AG09319 (cell line): ENCODE measurements at regions not wholly inside any gene's neighbourhood (a gene's known extent, or its start where the extent isn't known, plus 50 kb on each side); places are given as distances from the start of the nearest gene placed in this dataset.

Source experiments
- DNase-seq: peaks from one replicate; pipeline ENCODE4 v3.0.0-alpha.2; 2010; ENCODE audit warnings: low read depth; ENCODE audit errors: extremely low read depth
- TF ChIP-seq, protein P1 (sequence below): IDR thresholded peaks from 2 replicates; pipeline ENCODE4 v1.5.1; 2011; ENCODE audit warnings: low read depth, mild to moderate bottlenecking, inconsistent platforms, low read length, moderate library complexity

DNA sequence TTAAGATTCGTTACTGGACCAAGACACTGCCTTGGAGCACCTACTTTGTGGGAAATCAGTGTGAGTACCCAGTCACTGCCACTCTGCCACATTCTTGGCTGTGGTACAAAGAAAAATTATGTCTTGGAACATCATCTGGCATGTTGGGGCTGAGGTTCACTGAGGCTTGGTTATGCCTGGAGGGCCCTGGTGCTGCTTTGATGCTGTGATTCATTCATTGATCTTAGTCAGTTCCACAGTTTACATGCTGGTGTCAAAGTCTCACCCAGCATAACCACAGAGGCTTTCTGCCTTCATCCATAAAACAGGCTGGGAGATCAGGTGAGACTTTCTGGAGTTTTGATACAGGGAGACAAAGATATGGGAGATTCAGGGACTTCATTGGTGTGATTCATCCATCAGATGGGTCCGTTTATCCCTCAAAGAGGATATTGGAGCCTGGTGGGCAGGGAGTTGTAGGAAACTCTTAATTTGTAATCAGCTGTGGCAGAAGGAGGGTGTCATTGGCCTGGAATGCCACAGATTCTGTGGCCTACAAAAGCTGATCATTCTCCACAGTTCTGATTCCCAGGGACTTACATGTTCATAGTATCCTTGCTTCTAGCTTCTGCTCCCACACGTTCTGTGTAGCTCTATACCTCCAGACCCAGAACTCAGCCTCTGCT, 322.5 kb downstream of the PMP22 start:
- TF ChIP-seq, protein P1, sequence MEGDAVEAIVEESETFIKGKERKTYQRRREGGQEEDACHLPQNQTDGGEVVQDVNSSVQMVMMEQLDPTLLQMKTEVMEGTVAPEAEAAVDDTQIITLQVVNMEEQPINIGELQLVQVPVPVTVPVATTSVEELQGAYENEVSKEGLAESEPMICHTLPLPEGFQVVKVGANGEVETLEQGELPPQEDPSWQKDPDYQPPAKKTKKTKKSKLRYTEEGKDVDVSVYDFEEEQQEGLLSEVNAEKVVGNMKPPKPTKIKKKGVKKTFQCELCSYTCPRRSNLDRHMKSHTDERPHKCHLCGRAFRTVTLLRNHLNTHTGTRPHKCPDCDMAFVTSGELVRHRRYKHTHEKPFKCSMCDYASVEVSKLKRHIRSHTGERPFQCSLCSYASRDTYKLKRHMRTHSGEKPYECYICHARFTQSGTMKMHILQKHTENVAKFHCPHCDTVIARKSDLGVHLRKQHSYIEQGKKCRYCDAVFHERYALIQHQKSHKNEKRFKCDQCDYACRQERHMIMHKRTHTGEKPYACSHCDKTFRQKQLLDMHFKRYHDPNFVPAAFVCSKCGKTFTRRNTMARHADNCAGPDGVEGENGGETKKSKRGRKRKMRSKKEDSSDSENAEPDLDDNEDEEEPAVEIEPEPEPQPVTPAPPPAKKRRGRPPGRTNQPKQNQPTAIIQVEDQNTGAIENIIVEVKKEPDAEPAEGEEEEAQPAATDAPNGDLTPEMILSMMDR: no peak
- DNase-seq: no peak

DNA sequence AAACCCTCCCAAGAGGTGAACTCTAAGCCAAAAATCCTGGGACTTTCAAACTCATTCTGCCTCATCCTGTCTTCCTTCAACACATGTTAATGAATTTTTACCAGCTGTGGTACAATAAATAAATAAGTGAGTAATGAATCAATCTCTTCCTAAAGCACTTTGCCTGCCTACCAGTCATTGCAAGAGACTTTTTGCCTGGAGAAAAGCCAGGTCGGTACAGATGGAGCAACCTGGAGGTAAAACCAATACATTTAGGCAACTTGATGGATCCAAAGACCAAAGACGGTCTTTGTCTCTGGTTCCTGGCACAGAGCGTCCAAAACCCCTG, 324.2 kb downstream of the PMP22 start:
- DNase-seq: no peak
- TF ChIP-seq, protein P1: no peak

- no peak for DNase-seq
- TF ChIP-seq, protein P1: no peak
Observed at GRCh38 chr17:14940108-14940937, 324.8 kb downstream of the PMP22 start.

- no peak for DNase-seq
- TF ChIP-seq, protein P1: no peak
Observed at GRCh38 chr17:14935845-14936485, 329.2 kb downstream of the PMP22 start.

DNA sequence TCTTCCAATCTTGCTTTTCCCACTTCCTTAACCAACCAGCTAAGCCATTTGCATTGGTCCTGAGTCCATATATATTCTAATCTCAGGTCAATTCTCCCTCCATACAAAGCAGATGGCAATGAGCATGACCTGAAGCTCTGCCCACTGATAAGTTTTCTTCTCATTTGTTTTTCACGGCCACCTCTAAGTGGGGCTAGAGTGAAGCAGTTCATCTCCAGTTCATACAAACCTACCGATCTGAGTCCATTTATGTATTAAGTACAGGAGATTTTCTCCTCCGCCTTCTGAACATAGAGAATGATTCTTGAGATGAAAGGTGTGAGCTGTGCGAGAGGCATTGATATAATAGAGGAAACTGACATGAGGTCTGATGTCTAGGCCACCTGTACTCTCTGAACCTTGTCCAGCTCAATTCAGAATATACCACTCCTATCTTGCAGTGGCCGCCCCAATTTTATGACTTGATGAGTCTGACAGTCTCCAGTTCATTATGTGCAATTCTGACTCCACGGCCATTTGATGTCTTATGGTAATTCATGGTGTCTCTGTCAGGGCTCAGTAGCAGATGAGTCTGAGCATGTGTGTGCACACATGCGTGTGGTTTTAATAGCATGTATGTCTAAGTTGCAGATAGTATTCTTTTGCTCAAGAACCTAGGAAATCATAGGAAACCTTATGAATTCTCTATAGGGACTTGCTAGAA, 329.8 kb downstream of the PMP22 start:
- DNase-seq: no peak
- TF ChIP-seq, protein P1: no peak

- DNase-seq: no peak
- TF ChIP-seq, protein P1: no peak
Observed at GRCh38 chr17:14933676-14934075, 331.4 kb downstream of the PMP22 start.
